OCI-LY1 (cell line): ENCODE measurements at regions not wholly inside any gene's neighbourhood (a gene's known extent, or its start where the extent isn't known, plus 50 kb on each side); places are given as distances from the start of the nearest gene placed in this dataset.

Source experiments
- H2AFZ ChIP-seq: fragments of 200-600 bp; sonication (generic), shearing (Covaris generic); 2 replicates; pipeline ENCODE4 v1.6.0; 2014; ENCODE audit warnings: antibody characterized with exemption, mild to moderate bottlenecking, low read length
- H3F3A ChIP-seq: fragments of 200-600 bp; sonication (generic), shearing (Covaris generic); 2 replicates; pipeline ENCODE4 v1.6.0; 2014; ENCODE audit warnings: mild to moderate bottlenecking, antibody characterized with exemption, low read length, moderate library complexity; ENCODE audit not compliant: insufficient read depth
- H3K27ac ChIP-seq: fragments of 200-600 bp; sonication (generic); 2 replicates; pipeline ENCODE4 v1.5.1; 2014; ENCODE audit warnings: low read length, mixed run types, mild to moderate bottlenecking, low read depth; ENCODE audit not compliant: poor library complexity, severe bottlenecking
- H3K27me3 ChIP-seq: fragments of 200-600 bp; sonication (generic); 2 replicates; pipeline ENCODE4 v1.6.0; 2014; ENCODE audit warnings: antibody characterized with exemption, mild to moderate bottlenecking, low read length, moderate library complexity; ENCODE audit not compliant: insufficient read depth
- H3K36me3 ChIP-seq: fragments of 200-600 bp; sonication (generic); 2 replicates; pipeline ENCODE4 v1.6.1; 2014; ENCODE audit warnings: mild to moderate bottlenecking, antibody characterized with exemption, low read length, moderate library complexity, mixed read lengths; ENCODE audit not compliant: insufficient read depth
- H3K4me1 ChIP-seq: fragments of 200-600 bp; sonication (generic); 2 replicates; pipeline ENCODE4 v1.5.1; 2014; ENCODE audit warnings: mild to moderate bottlenecking, low read length, moderate library complexity; ENCODE audit not compliant: insufficient read depth, severe bottlenecking
- H3K4me2 ChIP-seq: fragments of 200-600 bp; sonication (generic), shearing (Covaris generic); 2 replicates; pipeline ENCODE4 v1.6.1; 2014; ENCODE audit warnings: low read length
- H3K4me3 ChIP-seq: fragments of 200-600 bp; sonication (generic); 2 replicates; pipeline ENCODE4 v1.5.1; 2014; ENCODE audit warnings: low read length, low read depth, mild to moderate bottlenecking, mixed read lengths; ENCODE audit not compliant: poor library complexity, severe bottlenecking
- H3K79me2 ChIP-seq: fragments of 200-600 bp; shearing (Covaris generic); 2 replicates; pipeline ENCODE4 v1.6.1; 2016; ENCODE audit warnings: mixed run types, low read length, mixed read lengths; ENCODE audit not compliant: insufficient read depth
- H3K9ac ChIP-seq: fragments of 200-600 bp; sonication (generic), shearing (Covaris generic); 2 replicates; pipeline ENCODE4 v1.6.1; 2014; ENCODE audit warnings: mild to moderate bottlenecking, low read length, mixed read lengths
- H3K9me2 ChIP-seq: fragments of 200-600 bp; sonication (generic), shearing (Covaris generic); 2 replicates; pipeline ENCODE4 v1.6.1; 2014; ENCODE audit warnings: low read depth, mild to moderate bottlenecking, low read length, mixed read lengths
- H3K9me3 ChIP-seq: fragments of 200-600 bp; shearing (Covaris generic); 2 replicates; pipeline ENCODE4 v1.6.1; 2014; ENCODE audit warnings: low read length, mixed read lengths
- H4K20me1 ChIP-seq: fragments of 200-600 bp; sonication (generic), shearing (Covaris generic); 2 replicates; pipeline ENCODE4 v1.6.0; 2016; ENCODE audit warnings: mild to moderate bottlenecking, low read length; ENCODE audit not compliant: insufficient read depth
- CTCF ChIP-seq: fragments of 200-600 bp; sonication (generic), shearing (Covaris generic); IDR thresholded peaks from 2 replicates; pipeline ENCODE4 v1.5.1; 2017; ENCODE audit warnings: mild to moderate bottlenecking, antibody characterized with exemption, low read length, moderate library complexity, mixed read lengths
- EZH2 ChIP-seq: fragments of 200-600 bp; sonication (generic), shearing (Covaris generic); IDR thresholded peaks from 2 replicates; pipeline ENCODE4 v1.8.0; 2017; ENCODE audit warnings: borderline replicate concordance, mixed run types, mild to moderate bottlenecking, antibody characterized with exemption, low read length, moderate library complexity, mixed read lengths

GRCh38 chr18:71168557-71169145 lies 879.8 kb downstream of the SOCS6 start:
- no peaks in the 10 kb centered on the region for H3K4me1 ChIP-seq
- H3K9me2 ChIP-seq: no peaks in the 10 kb centered on the region
- no peaks in the 10 kb centered on the region for H4K20me1 ChIP-seq
- H3K9ac ChIP-seq: no peak overlapping the region
- H3K4me2 ChIP-seq: no peak overlapping the region
- no peak overlapping the region for H3K4me3 ChIP-seq
- no peaks in the 10 kb centered on the region for H3K79me2 ChIP-seq
- no peak overlapping the region for H3K27ac ChIP-seq
- no peaks in the 10 kb centered on the region for H3F3A ChIP-seq
- H3K27me3 ChIP-seq: no peaks in the 10 kb centered on the region
- H3K36me3 ChIP-seq: no peaks in the 10 kb centered on the region
- H3K9me3 ChIP-seq: no peaks in the 10 kb centered on the region
- H2AFZ ChIP-seq: no peak overlapping the region
- TF ChIP-seq CTCF (no peak), EZH2 (no peak)

- Histone ChIP-seq H3K27ac (no peak overlapping the region), H3F3A (no peaks in the 10 kb centered on the region), H3K9me2 (no peaks in the 10 kb centered on the region), H3K79me2 (no peaks in the 10 kb centered on the region), H3K4me3 (no peak overlapping the region), H3K27me3 (no peaks in the 10 kb centered on the region), H3K36me3 (no peaks in the 10 kb centered on the region), H2AFZ (no peak overlapping the region), H4K20me1 (no peaks in the 10 kb centered on the region), H3K9me3 (no peaks in the 10 kb centered on the region), H3K4me1 (no peaks in the 10 kb centered on the region), H3K4me2 (no peak overlapping the region), H3K9ac (no peak overlapping the region)
- no peak for TF ChIP-seq CTCF
- TF ChIP-seq EZH2: no peak
Observed at GRCh38 chr18:71136487-71136886, 847.6 kb downstream of the SOCS6 start.

- Histone ChIP-seq H2AFZ (no peak overlapping the region), H3K27ac (no peak overlapping the region), H3K4me2 (no peak overlapping the region), H3K9me2 (no peaks in the 10 kb centered on the region), H3K27me3 (no peaks in the 10 kb centered on the region), H3K79me2 (no peaks in the 10 kb centered on the region), H3K9me3 (no peaks in the 10 kb centered on the region), H3F3A (no peaks in the 10 kb centered on the region), H3K9ac (no peak overlapping the region), H4K20me1 (no peaks in the 10 kb centered on the region), H3K4me3 (no peak overlapping the region), H3K4me1 (no peaks in the 10 kb centered on the region), H3K36me3 (no peaks in the 10 kb centered on the region)
- TF ChIP-seq CTCF: no peak
Observed at GRCh38 chr18:71134122-71134521, 845.3 kb downstream of the SOCS6 start.
